HEK293 (cell line): ENCODE measurements at regions not wholly inside any gene's neighbourhood (a gene's known extent, or its start where the extent isn't known, plus 50 kb on each side); places are given as distances from the start of the nearest gene placed in this dataset.
"Not testable (repeated sequence)": the region's sequence is repeated elsewhere in the genome, so short reads cannot be mapped to it uniquely, and the experiment has no call there.

Source experiments
- CTCF ChIA-PET: fragments of 350-600 bp; formaldehyde crosslinking; extraction: SDS; loops from one replicate; lab custom pipeline; 2021; ENCODE audit warnings: antibody characterized with exemption; lab: Yijun Ruan, JAX
- POLR2A ChIA-PET: fragments of 300-600 bp; formaldehyde crosslinking; extraction: SDS; loops from one replicate; lab custom pipeline; 2020; ENCODE audit warnings: antibody characterized with exemption, inconsistent platforms; lab: Yijun Ruan, JAX
- H3K27ac ChIP-seq: fragments of 200-500 bp; sonication (Bioruptor generic); 2 replicates; pipeline ENCODE4 v1.5.1; 2014; ENCODE audit warnings: low read depth, low read length, control low read depth, inconsistent platforms; ENCODE audit errors: extremely low read depth
- H3K36me3 ChIP-seq, 2 experiments: fragments of 200-500 bp in 1 of 2; sonication (Bioruptor generic) in 1 of 2; 1 replicate in 1 of 2; 2 replicates in 1 of 2; pipeline ENCODE4 v1.5.1; 2014 to 2017; ENCODE audit warnings: inconsistent platforms in 2 of 2, low read length in 2 of 2; ENCODE audit not compliant: control insufficient read depth in 2 of 2, insufficient read depth in 1 of 2
- H3K4me1 ChIP-seq: fragments of 200-500 bp; sonication (Bioruptor generic); 2 replicates; pipeline ENCODE4 v1.5.1; 2014; ENCODE audit warnings: mild to moderate bottlenecking, low read length, inconsistent platforms; ENCODE audit not compliant: control insufficient read depth, insufficient read depth
- H3K4me3 ChIP-seq: 2 replicates; pipeline ENCODE4 v1.5.1; 2011; ENCODE audit warnings: low read depth, mild to moderate bottlenecking, control low read depth, low read length, moderate library complexity
- H3K9me3 ChIP-seq: fragments of 200-500 bp; sonication (Bioruptor generic); 2 replicates; pipeline ENCODE4 v1.5.1; 2014; ENCODE audit warnings: low read depth, low read length, inconsistent platforms; ENCODE audit not compliant: control insufficient read depth, insufficient read depth
- FEZF1 ChIP-seq: fragments of 450-650 bp; formaldehyde crosslinking; IDR thresholded peaks from 2 replicates; pipeline ENCODE4 v1.5.1; 2016; ENCODE audit warnings: missing biosample characterization, missing genetic modification characterization
- HOXC10 ChIP-seq: sonication (generic); formaldehyde crosslinking; IDR thresholded peaks from 2 replicates; pipeline ENCODE4 v1.8.1; 2023; ENCODE audit warnings: mild to moderate bottlenecking, missing genetic modification reagents
- RBAK ChIP-seq: fragments of 450-650 bp; formaldehyde crosslinking; IDR thresholded peaks from 2 replicates; pipeline ENCODE4 v1.5.1; 2016; ENCODE audit warnings: missing biosample characterization, missing genetic modification characterization
- SALL2 ChIP-seq: fragments of 450-650 bp; formaldehyde crosslinking; IDR thresholded peaks from 2 replicates; pipeline ENCODE4 v1.5.0; 2017; ENCODE audit warnings: missing biosample characterization, mild to moderate bottlenecking, missing genetic modification characterization, borderline replicate concordance
- WT1 ChIP-seq: fragments of 450-650 bp; formaldehyde crosslinking; IDR thresholded peaks from 2 replicates; pipeline ENCODE4 v1.5.1; 2016; ENCODE audit warnings: missing biosample characterization, missing genetic modification characterization
- YY2 ChIP-seq: fragments of 450-650 bp; formaldehyde crosslinking; IDR thresholded peaks from 2 replicates; pipeline ENCODE4 v1.5.1; 2016; ENCODE audit warnings: missing biosample characterization, missing genetic modification characterization
- ZBTB44 ChIP-seq: fragments of 450-650 bp; IDR thresholded peaks from 2 replicates; pipeline ENCODE4 v1.5.1; 2018; ENCODE audit warnings: missing biosample characterization, mild to moderate bottlenecking, missing genetic modification characterization
- ZEB2 ChIP-seq: fragments of 450-650 bp; formaldehyde crosslinking; IDR thresholded peaks from 2 replicates; pipeline ENCODE4 v1.5.1; 2016; ENCODE audit warnings: missing biosample characterization, missing genetic modification characterization
- ZNF175 ChIP-seq: fragments of 450-650 bp; formaldehyde crosslinking; IDR thresholded peaks from 2 replicates; pipeline ENCODE4 v1.5.1; 2016; ENCODE audit warnings: missing biosample characterization, missing genetic modification characterization
- ZNF211 ChIP-seq: fragments of 450-650 bp; formaldehyde crosslinking; IDR thresholded peaks from 2 replicates; pipeline ENCODE4 v1.5.1; 2016; ENCODE audit warnings: low read depth, missing biosample characterization, missing genetic modification characterization
- ZNF423 ChIP-seq: fragments of 450-650 bp; formaldehyde crosslinking; IDR thresholded peaks from 2 replicates; pipeline ENCODE4 v1.5.1; 2016; ENCODE audit warnings: missing biosample characterization, missing genetic modification characterization
- ZNF426 ChIP-seq: fragments of 450-650 bp; formaldehyde crosslinking; IDR thresholded peaks from 2 replicates; pipeline ENCODE4 v1.5.1; 2017; ENCODE audit warnings: missing biosample characterization, missing genetic modification characterization, mild to moderate bottlenecking, inconsistent platforms, moderate library complexity
- ZNF501 ChIP-seq: fragments of 450-650 bp; formaldehyde crosslinking; IDR thresholded peaks from 2 replicates; pipeline ENCODE4 v1.5.1; 2016; ENCODE audit warnings: missing biosample characterization, missing genetic modification characterization
- ZNF514 ChIP-seq: fragments of 450-650 bp; formaldehyde crosslinking; IDR thresholded peaks from 2 replicates; pipeline ENCODE4 v1.5.1; 2016; ENCODE audit warnings: missing biosample characterization, missing genetic modification characterization
- ZNF530 ChIP-seq: fragments of 450-650 bp; formaldehyde crosslinking; IDR thresholded peaks from 2 replicates; pipeline ENCODE4 v1.5.1; 2016; ENCODE audit warnings: low read depth, missing biosample characterization, missing genetic modification characterization
- ZNF549 ChIP-seq: fragments of 450-650 bp; IDR thresholded peaks from 2 replicates; pipeline ENCODE4 v1.5.1; 2018; ENCODE audit warnings: missing biosample characterization, missing genetic modification characterization, mild to moderate bottlenecking, inconsistent platforms, moderate library complexity
- ZNF560 ChIP-seq: fragments of 450-650 bp; formaldehyde crosslinking; IDR thresholded peaks from 2 replicates; pipeline ENCODE4 v1.5.1; 2017; ENCODE audit warnings: missing biosample characterization, missing genetic modification characterization, borderline replicate concordance
- ZNF623 ChIP-seq: fragments of 450-650 bp; formaldehyde crosslinking; IDR thresholded peaks from 2 replicates; pipeline ENCODE4 v1.5.1; 2016; ENCODE audit warnings: missing biosample characterization, missing genetic modification characterization
- ZNF747 ChIP-seq: fragments of 450-650 bp; formaldehyde crosslinking; IDR thresholded peaks from 2 replicates; pipeline ENCODE4 v1.5.1; 2016; ENCODE audit warnings: missing biosample characterization, missing genetic modification characterization
- TF ChIP-seq, protein P1 (sequence below): fragments of 450-650 bp; formaldehyde crosslinking; IDR thresholded peaks from 2 replicates; pipeline ENCODE4 v1.5.1; 2016; ENCODE audit warnings: missing biosample characterization, missing genetic modification characterization

GRCh38 chr5:158450751-158451171 lies 591.8 kb upstream of the CLINT1 start:
- Histone ChIP-seq H3K9me3 (no peaks in the 10 kb centered on the region), H3K27ac (peak overlapping the region; percentile 32; the same call in 1 of the 2 replicates), H3K4me3 (no peak overlapping the region), H3K36me3 (no peaks in the 10 kb centered on the region), H3K4me1 (peaks cover 10% of the 10 kb centered on the region; the same call in 1 of the 2 replicates)
- TF ChIP-seq WT1 (tag by site-specific recombination), result peak; percentile 58; the same call in 1 of the 2 replicates
- no peak for TF ChIP-seq ZBTB44
- ChIA-PET POLR2A (interaction anchor here (0.9 to 1.0 kb wide), 2 partner anchors 9 to 274 kb away, joined by 3 read pairs; no protein-coding TSS in a partner anchor), CTCF (interaction anchor here (1.0 kb wide), 1 partner anchor 77 kb away, joined by 4 read pairs; no protein-coding TSS in a partner anchor)

- H3K9me3 ChIP-seq, result not testable (repeated sequence)
Observed at GRCh38 chr5:158446761-158447160, 587.8 kb upstream of the CLINT1 start.

GRCh38 chr5:158439204-158439603 lies 580.3 kb upstream of the CLINT1 start:
- POLR2A ChIA-PET, CTCF ChIA-PET, H3K9me3 ChIP-seq, H3K27ac ChIP-seq, H3K4me1 ChIP-seq, H3K4me3 ChIP-seq, H3K36me3 ChIP-seq: not testable (repeated sequence)

More at GRCh38 chr5:158446761-158447160, 587.8 kb upstream of the CLINT1 start:
- peaks cover 10% of the 10 kb centered on the region; the same call in 1 of the 2 replicates for H3K4me1 ChIP-seq
- POLR2A ChIA-PET, H3K27ac ChIP-seq, H3K36me3 ChIP-seq, CTCF ChIA-PET, H3K4me3 ChIP-seq: not testable (repeated sequence)

- ChIA-PET POLR2A (interaction anchor here (0.5 kb wide), 1 partner anchor 148 kb away, joined by 3 read pairs; no protein-coding TSS in a partner anchor), CTCF (interaction anchor here (1.2 kb wide), 1 partner anchor 14 kb away, joined by 4 read pairs; no protein-coding TSS in a partner anchor)
- H3K27ac ChIP-seq, result no peak overlapping the region
- no peaks in the 10 kb centered on the region for H3K9me3 ChIP-seq
- no peaks in the 10 kb centered on the region for H3K4me1 ChIP-seq
- H3K36me3 ChIP-seq, result no peaks in the 10 kb centered on the region
- no peak for TF ChIP-seq RBAK (tag by site-specific recombination)
- no peak for TF ChIP-seq ZNF501 (tag by site-specific recombination)
- TF ChIP-seq, protein P1, sequence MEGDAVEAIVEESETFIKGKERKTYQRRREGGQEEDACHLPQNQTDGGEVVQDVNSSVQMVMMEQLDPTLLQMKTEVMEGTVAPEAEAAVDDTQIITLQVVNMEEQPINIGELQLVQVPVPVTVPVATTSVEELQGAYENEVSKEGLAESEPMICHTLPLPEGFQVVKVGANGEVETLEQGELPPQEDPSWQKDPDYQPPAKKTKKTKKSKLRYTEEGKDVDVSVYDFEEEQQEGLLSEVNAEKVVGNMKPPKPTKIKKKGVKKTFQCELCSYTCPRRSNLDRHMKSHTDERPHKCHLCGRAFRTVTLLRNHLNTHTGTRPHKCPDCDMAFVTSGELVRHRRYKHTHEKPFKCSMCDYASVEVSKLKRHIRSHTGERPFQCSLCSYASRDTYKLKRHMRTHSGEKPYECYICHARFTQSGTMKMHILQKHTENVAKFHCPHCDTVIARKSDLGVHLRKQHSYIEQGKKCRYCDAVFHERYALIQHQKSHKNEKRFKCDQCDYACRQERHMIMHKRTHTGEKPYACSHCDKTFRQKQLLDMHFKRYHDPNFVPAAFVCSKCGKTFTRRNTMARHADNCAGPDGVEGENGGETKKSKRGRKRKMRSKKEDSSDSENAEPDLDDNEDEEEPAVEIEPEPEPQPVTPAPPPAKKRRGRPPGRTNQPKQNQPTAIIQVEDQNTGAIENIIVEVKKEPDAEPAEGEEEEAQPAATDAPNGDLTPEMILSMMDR (tag by site-specific recombination), result no peak
- TF ChIP-seq ZNF175 (tag by site-specific recombination), result no peak
- TF ChIP-seq ZNF426 (tag by site-specific recombination), result no peak
- TF ChIP-seq HOXC10 (CRISPR knock-in tag), result no peak
- no peak for TF ChIP-seq ZNF211 (tag by site-specific recombination)
- no peak for TF ChIP-seq SALL2 (tag by site-specific recombination)
- no peak for TF ChIP-seq ZNF423
- no peak for TF ChIP-seq ZNF514 (tag by site-specific recombination)
- no peak for TF ChIP-seq ZNF623
- no peak for TF ChIP-seq ZNF747
- no peak for TF ChIP-seq ZNF530 (tag by site-specific recombination)
- TF ChIP-seq FEZF1 (tag by site-specific recombination), result no peak
- TF ChIP-seq ZNF549, result no peak
- TF ChIP-seq YY2 (tag by site-specific recombination), result no peak
- TF ChIP-seq ZEB2, result no peak
- TF ChIP-seq ZNF560 (tag by site-specific recombination), result no peak
- H3K4me3 ChIP-seq, result no peak overlapping the region
Observed at GRCh38 chr5:158436271-158437065, 577.5 kb upstream of the CLINT1 start.
